ENCODE measurements at regions not wholly inside any gene's neighbourhood (a gene's known extent, or its start where the extent isn't known, plus 50 kb on each side); places are given as distances from the start of the nearest gene placed in this dataset.
"Not testable (repeated sequence)": the region's sequence is repeated elsewhere in the genome, so short reads cannot be mapped to it uniquely, and the experiment has no call there.

GRCh38 chr14:66268802-66269334 is 217.3 kb upstream of the CCDC196 start:
- H3K79me1 ChIP-seq (ENCODE audit: low read length), result no peaks in the 10 kb centered on the region
- H3K27ac ChIP-seq (ENCODE audit: low read depth, low read length), result no peak overlapping the region
- no peak overlapping the region for H2AK5ac ChIP-seq (ENCODE audit: low read length)
- no peak overlapping the region for H3K56ac ChIP-seq (ENCODE audit: low read length)
- no peaks in the 10 kb centered on the region for H3K4me1 ChIP-seq (ENCODE audit: control insufficient read depth, low read depth, low read length)
- H2BK15ac ChIP-seq (replicated peaks; ENCODE audit: low read depth), result no peak overlapping the region
- H3K4me2 ChIP-seq (ENCODE audit: low read length), result no peak overlapping the region
- DNase-seq, result peak; percentile 71
- H3K4me3 ChIP-seq (ENCODE audit: low read length), result no peak overlapping the region
- H3K4ac ChIP-seq (ENCODE audit: low read depth, low read length), result no peak overlapping the region
- no peaks in the 10 kb centered on the region for H3K79me2 ChIP-seq (ENCODE audit: control insufficient read depth, insufficient read depth, low read length)
- no peak overlapping the region for H3K9ac ChIP-seq (ENCODE audit: low read length)
- H3K27me3 ChIP-seq (ENCODE audit: insufficient read depth, low read length, poor library complexity), result no peaks in the 10 kb centered on the region
- no peak overlapping the region for H4K8ac ChIP-seq (ENCODE audit: low read depth, low read length)
- H3K36me3 ChIP-seq (ENCODE audit: control insufficient read depth, insufficient read depth, low read length), result no peaks in the 10 kb centered on the region
- no CpG with 5 or more reads among the region's 1 CpG for WGBS (ENCODE audit: extremely low coverage, insufficient coverage, low lambda C conversion rate)
- H4K5ac ChIP-seq (ENCODE audit: low read length), result no peak overlapping the region
- H2BK120ac ChIP-seq (ENCODE audit: low read depth, low read length), result no peak overlapping the region
- no peak overlapping the region for H3K18ac ChIP-seq (ENCODE audit: low read length)
- H2BK5ac ChIP-seq (ENCODE audit: low read length), result no peak overlapping the region
- H3K23ac ChIP-seq (ENCODE audit: low read length), result no peak overlapping the region

GRCh38 chr14:66272221-66272620 is 213.9 kb upstream of the CCDC196 start:
- H2AK5ac ChIP-seq (ENCODE audit: low read length), result no peak overlapping the region
- H4K5ac ChIP-seq (ENCODE audit: low read length), result no peak overlapping the region
- no peak overlapping the region for H3K9ac ChIP-seq (ENCODE audit: low read length)
- H2BK120ac ChIP-seq (ENCODE audit: low read depth, low read length), result no peak overlapping the region
- H4K8ac ChIP-seq (ENCODE audit: low read depth, low read length), result no peak overlapping the region
- no peak overlapping the region for H3K4ac ChIP-seq (ENCODE audit: low read depth, low read length)
- H3K23ac ChIP-seq (ENCODE audit: low read length), result no peak overlapping the region
- no peak overlapping the region for H3K18ac ChIP-seq (ENCODE audit: low read length)
- H2BK15ac ChIP-seq (replicated peaks; ENCODE audit: low read depth), result no peak overlapping the region
- no peak overlapping the region for H3K56ac ChIP-seq (ENCODE audit: low read length)
- H3K36me3 ChIP-seq (ENCODE audit: control insufficient read depth, insufficient read depth, low read length), result no peaks in the 10 kb centered on the region
- no peak overlapping the region for H3K4me3 ChIP-seq (ENCODE audit: low read length)
- no peak overlapping the region for H2BK5ac ChIP-seq (ENCODE audit: low read length)
- no peaks in the 10 kb centered on the region for H3K27me3 ChIP-seq (ENCODE audit: insufficient read depth, low read length, poor library complexity)
- H3K27ac ChIP-seq (ENCODE audit: low read depth, low read length), result no peak overlapping the region
- WGBS (ENCODE audit: extremely low coverage, insufficient coverage, low lambda C conversion rate), result no CpG with 5 or more reads among the region's 1 CpG
- no peaks in the 10 kb centered on the region for H3K4me1 ChIP-seq (ENCODE audit: control insufficient read depth, low read depth, low read length)
- no peak for DNase-seq
- H3K4me2 ChIP-seq (ENCODE audit: low read length), result no peak overlapping the region
- no peaks in the 10 kb centered on the region for H3K79me2 ChIP-seq (ENCODE audit: control insufficient read depth, insufficient read depth, low read length)
- H3K79me1 ChIP-seq (ENCODE audit: low read length), result no peaks in the 10 kb centered on the region

- Histone ChIP-seq H4K5ac (ENCODE audit: low read length) (no peak overlapping the region), H2BK120ac (ENCODE audit: low read depth, low read length) (no peak overlapping the region), H4K8ac (ENCODE audit: low read depth, low read length) (no peak overlapping the region), H2BK15ac (replicated peaks; ENCODE audit: low read depth) (no peak overlapping the region), H3K4me2 (ENCODE audit: low read length) (no peak overlapping the region), H3K4me3 (ENCODE audit: low read length) (no peak overlapping the region), H3K23ac (ENCODE audit: low read length) (no peak overlapping the region), H3K9ac (ENCODE audit: low read length) (no peak overlapping the region), H3K79me2 (ENCODE audit: control insufficient read depth, insufficient read depth, low read length) (no peaks in the 10 kb centered on the region), H3K79me1 (ENCODE audit: low read length) (no peaks in the 10 kb centered on the region), H3K36me3 (ENCODE audit: control insufficient read depth, insufficient read depth, low read length) (no peaks in the 10 kb centered on the region), H3K27me3 (ENCODE audit: insufficient read depth, low read length, poor library complexity) (no peaks in the 10 kb centered on the region), H3K4ac (ENCODE audit: low read depth, low read length) (no peak overlapping the region), H3K4me1 (ENCODE audit: control insufficient read depth, low read depth, low read length) (no peaks in the 10 kb centered on the region), H3K56ac (ENCODE audit: low read length) (no peak overlapping the region), H2AK5ac (ENCODE audit: low read length) (no peak overlapping the region), H3K18ac (ENCODE audit: low read length) (no peak overlapping the region), H3K27ac (ENCODE audit: low read depth, low read length) (no peak overlapping the region), H2BK5ac (ENCODE audit: low read length) (no peak overlapping the region)
- WGBS (ENCODE audit: extremely low coverage, insufficient coverage, low lambda C conversion rate), result no CpG with 5 or more reads among the region's 1 CpG
- DNase-seq, result no peak
Observed at GRCh38 chr14:66273261-66273832, 212.8 kb upstream of the CCDC196 start.

- not testable (repeated sequence) for H3K4me3 ChIP-seq (ENCODE audit: low read length); H3K4me2 ChIP-seq (ENCODE audit: low read length); H3K9ac ChIP-seq (ENCODE audit: low read length); H4K8ac ChIP-seq (ENCODE audit: low read depth, low read length); H3K27me3 ChIP-seq (ENCODE audit: insufficient read depth, low read length, poor library complexity); H3K18ac ChIP-seq (ENCODE audit: low read length); H3K27ac ChIP-seq (ENCODE audit: low read depth, low read length); H4K5ac ChIP-seq (ENCODE audit: low read length); H3K4me1 ChIP-seq (ENCODE audit: control insufficient read depth, low read depth, low read length); H2AK5ac ChIP-seq (ENCODE audit: low read length); H3K56ac ChIP-seq (ENCODE audit: low read length); H3K23ac ChIP-seq (ENCODE audit: low read length); H2BK5ac ChIP-seq (ENCODE audit: low read length); H3K79me2 ChIP-seq (ENCODE audit: control insufficient read depth, insufficient read depth, low read length); H2BK120ac ChIP-seq (ENCODE audit: low read depth, low read length); H3K36me3 ChIP-seq (ENCODE audit: control insufficient read depth, insufficient read depth, low read length); H2BK15ac ChIP-seq (replicated peaks; ENCODE audit: low read depth); DNase-seq; H3K4ac ChIP-seq (ENCODE audit: low read depth, low read length); H3K79me1 ChIP-seq (ENCODE audit: low read length)
- no CpG with 5 or more reads among the region's 3 CpGs for WGBS (ENCODE audit: extremely low coverage, insufficient coverage, low lambda C conversion rate)
Observed at GRCh38 chr14:66278418-66278817, 207.8 kb upstream of the CCDC196 start.

- no peak overlapping the region for H3K27ac ChIP-seq (ENCODE audit: low read depth, low read length)
- no peak overlapping the region for H2BK15ac ChIP-seq (replicated peaks; ENCODE audit: low read depth)
- no peak overlapping the region for H3K9ac ChIP-seq (ENCODE audit: low read length)
- no peak overlapping the region for H2AK5ac ChIP-seq (ENCODE audit: low read length)
- H3K4me2 ChIP-seq (ENCODE audit: low read length), result no peak overlapping the region
- no peak overlapping the region for H3K4ac ChIP-seq (ENCODE audit: low read depth, low read length)
- H3K79me1 ChIP-seq (ENCODE audit: low read length), result no peaks in the 10 kb centered on the region
- no peak overlapping the region for H3K56ac ChIP-seq (ENCODE audit: low read length)
- no peaks in the 10 kb centered on the region for H3K36me3 ChIP-seq (ENCODE audit: control insufficient read depth, insufficient read depth, low read length)
- H2BK120ac ChIP-seq (ENCODE audit: low read depth, low read length), result no peak overlapping the region
- H2BK5ac ChIP-seq (ENCODE audit: low read length), result no peak overlapping the region
- H3K79me2 ChIP-seq (ENCODE audit: control insufficient read depth, insufficient read depth, low read length), result no peaks in the 10 kb centered on the region
- no peak overlapping the region for H3K18ac ChIP-seq (ENCODE audit: low read length)
- no peak for DNase-seq
- H3K23ac ChIP-seq (ENCODE audit: low read length), result no peak overlapping the region
- WGBS (ENCODE audit: extremely low coverage, insufficient coverage, low lambda C conversion rate), result no CpG with 5 or more reads among the region's 9 CpGs
- H4K5ac ChIP-seq (ENCODE audit: low read length), result no peak overlapping the region
- no peak overlapping the region for H4K8ac ChIP-seq (ENCODE audit: low read depth, low read length)
- H3K27me3 ChIP-seq (ENCODE audit: insufficient read depth, low read length, poor library complexity), result no peaks in the 10 kb centered on the region
- H3K4me1 ChIP-seq (ENCODE audit: control insufficient read depth, low read depth, low read length), result no peaks in the 10 kb centered on the region
- H3K4me3 ChIP-seq (ENCODE audit: low read length), result no peak overlapping the region
Observed at GRCh38 chr14:66281036-66281776, 205.0 kb upstream of the CCDC196 start.

All from mesendoderm (in vitro differentiated cells).